Omental fat pad (tissue), 3 donors: ENCODE measurements at regions not wholly inside any gene's neighbourhood (a gene's known extent, or its start where the extent isn't known, plus 50 kb on each side); places are given as distances from the start of the nearest gene placed in this dataset.

ENCODE experiments used
- ATAC-seq: fragments of 150-250 bp; one replicate; pipeline ENCODE4 v1.9.1; 2016; ENCODE audit warnings: mild to moderate bottlenecking, moderate library complexity; ENCODE audit not compliant: low FRiP score
- DNase-seq: peaks from one replicate; pipeline ENCODE4 v3.0.0-alpha.2; 2019; ENCODE audit warnings: low spot score
- CTCF ChIP-seq, 3 donors: fragments of 450-650 bp; IDR thresholded peaks; one replicate each; pipeline ENCODE4 v1.5.1; 2016 to 2017; ENCODE audit warnings: antibody characterized with exemption in 3 of 3, mild to moderate bottlenecking in 3 of 3, moderate library complexity in 2 of 3

DNA sequence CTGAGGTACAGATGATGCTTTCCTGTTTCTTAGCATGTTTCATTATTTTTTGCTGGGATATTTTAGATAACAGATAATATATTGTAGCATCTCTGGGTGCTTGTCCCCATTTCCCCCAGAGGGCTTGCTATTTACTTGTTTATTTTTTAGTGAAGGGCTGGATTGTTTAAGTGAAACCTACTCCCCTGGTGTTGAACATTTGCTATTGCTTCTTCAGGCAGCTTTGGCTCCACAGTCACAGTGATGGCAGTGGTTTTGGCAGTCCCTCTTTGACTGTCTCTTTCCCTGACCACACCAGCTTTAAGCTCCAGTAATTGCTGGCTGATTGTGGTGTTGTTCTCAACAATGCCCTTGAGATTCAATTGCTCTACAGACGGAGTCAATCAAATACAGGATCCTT, 128.9 kb downstream of the KLF13 start:
- ATAC-seq (no peak), DNase-seq (no peak)
- no peak for TF ChIP-seq CTCF (IDR thresholded peaks at IDR 0.05)

GRCh38 chr15:31456354-31457060, 129.9 kb downstream of the KLF13 start:
- ATAC-seq (no peak), DNase-seq (no peak)
- no peak for TF ChIP-seq CTCF (IDR thresholded peaks at IDR 0.05)

GRCh38 chr15:31457161-31457560, 130.5 kb downstream of the KLF13 start:
- ATAC-seq (no peak), DNase-seq (no peak)
- no peak for TF ChIP-seq CTCF (IDR thresholded peaks at IDR 0.05)

DNA sequence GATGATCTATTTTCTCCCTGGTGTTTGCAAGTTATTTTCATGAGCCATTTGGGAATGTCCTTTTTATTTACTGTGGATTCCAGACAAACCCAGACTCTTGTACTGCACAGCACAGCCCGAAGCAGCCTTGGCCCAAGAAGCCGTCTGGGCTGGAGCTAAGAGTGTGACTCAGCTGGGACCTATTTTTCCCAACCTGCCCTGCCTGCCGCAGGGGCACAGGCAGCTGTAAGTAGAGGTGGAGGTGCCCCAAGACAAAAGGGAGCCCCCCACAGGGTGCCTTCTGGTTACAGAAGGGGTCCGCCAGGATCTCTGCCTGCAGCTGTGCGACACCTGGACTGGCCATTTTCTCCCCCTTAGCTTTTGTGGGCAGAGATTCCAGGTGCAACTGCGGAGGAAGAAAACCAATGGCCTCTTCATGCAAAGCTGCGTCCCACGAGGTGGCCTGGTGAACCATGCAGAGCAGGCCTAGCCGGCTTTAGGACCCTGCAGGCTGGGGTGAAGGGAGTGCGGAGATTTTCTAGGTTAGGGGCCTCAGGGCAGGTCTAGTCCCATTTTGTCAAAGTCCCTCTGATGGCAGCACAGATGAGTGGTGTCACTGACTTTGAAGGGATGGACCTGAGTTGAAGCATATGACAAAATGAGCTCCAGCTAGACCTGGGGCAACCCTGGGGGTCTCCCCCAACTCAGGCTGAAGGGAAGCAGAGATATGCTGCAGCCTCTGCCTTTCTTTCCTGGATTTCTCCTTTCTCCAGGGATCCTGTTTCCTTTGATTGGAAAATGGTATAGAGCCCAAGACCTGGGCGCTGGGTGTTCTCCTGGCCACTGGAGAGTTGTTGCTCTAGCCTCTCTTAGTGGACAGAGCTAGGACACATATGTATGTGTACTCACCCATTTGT, 131.2 kb downstream of the KLF13 start:
- ATAC-seq (peak; percentile 42), DNase-seq (no peak)
- no peak for TF ChIP-seq CTCF (IDR thresholded peaks at IDR 0.05)

DNA sequence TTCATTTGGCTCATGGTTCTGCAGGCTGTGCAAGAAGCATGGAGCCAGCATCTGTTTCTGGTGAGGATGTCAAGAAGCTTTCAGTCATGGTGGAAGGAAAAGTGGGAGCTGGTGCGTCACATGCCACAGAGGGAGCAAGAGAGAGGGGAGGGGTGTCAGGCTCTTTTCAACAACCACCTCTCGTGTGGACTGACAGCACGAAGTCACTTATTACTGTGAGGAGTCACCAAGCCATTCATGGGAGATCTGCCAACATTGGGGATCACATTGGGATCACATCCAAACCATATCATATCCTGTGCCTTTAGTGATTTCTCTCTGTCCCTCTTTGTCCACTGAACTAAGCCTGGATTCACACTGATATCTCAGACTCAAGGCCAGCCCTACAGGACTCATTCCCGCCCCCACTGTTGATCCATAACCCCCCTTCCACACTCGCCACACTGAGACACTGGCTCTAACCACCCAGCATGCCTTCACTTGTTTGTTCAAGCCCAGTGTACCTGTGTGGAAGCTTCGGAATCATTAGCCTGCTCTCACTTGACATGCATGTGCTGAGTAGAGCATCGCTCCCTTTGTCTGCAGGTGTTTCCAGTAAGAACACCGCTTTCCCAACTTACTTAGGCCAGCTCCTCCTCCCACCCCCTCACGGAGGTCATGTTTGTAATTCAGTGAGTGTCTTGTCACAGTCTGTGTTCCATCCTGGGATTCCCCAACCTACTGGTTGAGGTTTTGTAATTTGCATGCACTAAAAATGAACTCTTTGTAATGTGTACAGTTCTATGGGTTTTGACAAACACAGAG, 132.2 kb downstream of the KLF13 start:
- ATAC-seq (no peak), DNase-seq (no peak)

DNA sequence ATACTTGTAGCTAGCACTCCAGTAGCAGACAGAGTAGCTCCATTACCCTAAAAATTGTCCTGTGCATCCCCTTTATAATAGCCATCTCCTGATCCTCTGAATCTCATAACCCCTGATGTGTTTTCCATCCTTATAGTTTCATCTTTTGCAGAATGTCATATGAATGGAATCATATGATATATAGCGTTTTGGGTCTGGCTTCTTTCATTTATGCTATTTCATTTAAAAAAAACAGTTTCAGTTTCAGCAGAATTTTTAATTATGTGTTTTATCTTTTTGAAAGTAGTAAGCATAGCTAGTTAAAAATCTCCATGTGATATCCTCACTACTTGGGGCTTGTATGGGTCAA, 132.7 kb downstream of the KLF13 start:
- DNase-seq (no peak), ATAC-seq (no peak)
- no peak for TF ChIP-seq CTCF (IDR thresholded peaks at IDR 0.05)

More for the DNA sequence above, 132.2 kb downstream of the KLF13 start:
- no peak for TF ChIP-seq CTCF (IDR thresholded peaks at IDR 0.05)
